KMS-11 (cell line): ENCODE measurements at regions not wholly inside any gene's neighbourhood (a gene's known extent, or its start where the extent isn't known, plus 50 kb on each side); places are given as distances from the start of the nearest gene placed in this dataset.

Experiments
- H2AFZ ChIP-seq: fragments of 200-600 bp; sonication (generic); 2 replicates; pipeline ENCODE4 v1.6.1; 2016; ENCODE audit warnings: antibody characterized with exemption, mixed run types, low read depth
- H3K27ac ChIP-seq: fragments of 200-600 bp; sonication (generic); 2 replicates; pipeline ENCODE4 v1.6.1; 2016; ENCODE audit warnings: mild to moderate bottlenecking, mixed run types
- H3K27me3 ChIP-seq: fragments of 200-600 bp; sonication (generic); 2 replicates; pipeline ENCODE4 v1.6.1; 2017; ENCODE audit warnings: mild to moderate bottlenecking, low read depth, mixed run types, moderate library complexity; ENCODE audit not compliant: insufficient read depth
- H3K36me3 ChIP-seq: fragments of 200-600 bp; sonication (generic); 2 replicates; pipeline ENCODE4 v1.6.1; 2017; ENCODE audit warnings: mild to moderate bottlenecking, mixed run types; ENCODE audit not compliant: insufficient read depth
- H3K4me1 ChIP-seq: fragments of 200-600 bp; sonication (generic); 2 replicates; pipeline ENCODE4 v1.6.1; 2016; ENCODE audit warnings: mild to moderate bottlenecking, low read depth, mixed run types; ENCODE audit not compliant: poor library complexity, severe bottlenecking
- H3K4me2 ChIP-seq: fragments of 200-600 bp; sonication (generic); 2 replicates; pipeline ENCODE4 v1.7.0; 2016; ENCODE audit warnings: mild to moderate bottlenecking, mixed run types
- H3K4me3 ChIP-seq: fragments of 200-600 bp; sonication (generic); IDR thresholded peaks from 2 replicates; pipeline ENCODE4 v1.6.1; 2017; ENCODE audit warnings: low read depth, low read length, mixed read lengths; ENCODE audit not compliant: insufficient read depth
- H3K79me2 ChIP-seq: fragments of 200-600 bp; sonication (generic); 2 replicates; pipeline ENCODE4 v1.6.1; 2016; ENCODE audit warnings: low read depth, mixed run types; ENCODE audit not compliant: insufficient read depth
- H3K9ac ChIP-seq: fragments of 200-600 bp; sonication (generic); 2 replicates; pipeline ENCODE4 v1.6.1; 2016; ENCODE audit warnings: mild to moderate bottlenecking, mixed run types
- H4K20me1 ChIP-seq: fragments of 200-600 bp; sonication (generic); 2 replicates; pipeline ENCODE4 v1.6.1; 2016; ENCODE audit warnings: mild to moderate bottlenecking, mixed run types; ENCODE audit not compliant: insufficient read depth
- TF ChIP-seq, protein P1 (sequence below): fragments of 200-600 bp; sonication (generic); conservative IDR thresholded peaks from 2 replicates; pipeline ENCODE4 v1.6.1; 2017; ENCODE audit warnings: low read depth, mild to moderate bottlenecking, antibody characterized with exemption, low read length, moderate library complexity, mixed read lengths

DNA sequence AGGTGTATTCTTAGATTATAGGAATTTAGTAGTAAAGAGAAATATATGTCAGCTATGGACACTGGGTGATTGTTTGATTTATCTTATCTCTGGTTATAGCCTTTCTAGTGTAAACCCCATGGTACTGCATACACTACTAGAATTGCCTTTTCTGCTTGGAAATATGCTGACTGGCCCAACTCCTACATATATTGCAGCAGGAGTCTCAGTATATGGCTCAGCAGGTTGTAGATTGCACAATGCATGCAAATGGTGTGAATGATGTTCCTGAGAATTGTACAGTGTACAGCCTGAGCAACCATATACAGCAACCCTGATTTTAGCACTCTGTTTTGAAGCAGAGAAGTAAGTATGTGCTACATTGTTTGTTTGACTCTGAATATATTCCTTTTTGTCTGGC, 153.4 kb upstream of the NPY start:
- no peak overlapping the region for H3K27ac ChIP-seq

DNA sequence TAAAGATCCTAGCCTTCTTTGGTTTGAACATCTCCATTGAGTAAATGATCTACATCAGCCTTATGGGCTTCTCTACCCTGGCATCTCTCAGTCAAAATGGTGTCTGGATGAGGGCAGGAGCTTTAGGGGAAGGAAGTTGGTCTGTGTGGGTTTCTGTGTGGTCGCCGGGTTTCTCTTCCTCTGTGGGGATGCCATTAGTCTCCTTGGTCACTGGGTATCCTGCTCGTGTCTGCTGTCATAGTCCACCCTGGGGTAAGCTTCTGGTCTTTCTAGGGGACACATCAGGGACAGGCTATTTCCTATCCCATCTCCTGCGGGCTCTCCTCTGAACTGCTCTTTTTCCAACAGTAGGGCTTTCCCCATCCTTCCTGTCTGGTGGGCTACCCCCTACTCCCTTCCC, 150.3 kb upstream of the NPY start:
- TF ChIP-seq, protein P1, sequence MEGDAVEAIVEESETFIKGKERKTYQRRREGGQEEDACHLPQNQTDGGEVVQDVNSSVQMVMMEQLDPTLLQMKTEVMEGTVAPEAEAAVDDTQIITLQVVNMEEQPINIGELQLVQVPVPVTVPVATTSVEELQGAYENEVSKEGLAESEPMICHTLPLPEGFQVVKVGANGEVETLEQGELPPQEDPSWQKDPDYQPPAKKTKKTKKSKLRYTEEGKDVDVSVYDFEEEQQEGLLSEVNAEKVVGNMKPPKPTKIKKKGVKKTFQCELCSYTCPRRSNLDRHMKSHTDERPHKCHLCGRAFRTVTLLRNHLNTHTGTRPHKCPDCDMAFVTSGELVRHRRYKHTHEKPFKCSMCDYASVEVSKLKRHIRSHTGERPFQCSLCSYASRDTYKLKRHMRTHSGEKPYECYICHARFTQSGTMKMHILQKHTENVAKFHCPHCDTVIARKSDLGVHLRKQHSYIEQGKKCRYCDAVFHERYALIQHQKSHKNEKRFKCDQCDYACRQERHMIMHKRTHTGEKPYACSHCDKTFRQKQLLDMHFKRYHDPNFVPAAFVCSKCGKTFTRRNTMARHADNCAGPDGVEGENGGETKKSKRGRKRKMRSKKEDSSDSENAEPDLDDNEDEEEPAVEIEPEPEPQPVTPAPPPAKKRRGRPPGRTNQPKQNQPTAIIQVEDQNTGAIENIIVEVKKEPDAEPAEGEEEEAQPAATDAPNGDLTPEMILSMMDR = no peak
- no peak overlapping the region for H2AFZ ChIP-seq
- H3K9ac ChIP-seq = no peak overlapping the region

More for the DNA sequence above, 153.4 kb upstream of the NPY start:
- H3K4me3 ChIP-seq = no peak overlapping the region
- no peak overlapping the region for H3K4me2 ChIP-seq
- no peaks in the 10 kb centered on the region for H3K79me2 ChIP-seq
- TF ChIP-seq, protein P1 = no peak
- no peak overlapping the region for H2AFZ ChIP-seq
- H4K20me1 ChIP-seq = no peaks in the 10 kb centered on the region
- no peaks in the 10 kb centered on the region for H3K36me3 ChIP-seq
- no peak overlapping the region for H3K9ac ChIP-seq
- H3K27me3 ChIP-seq = no peaks in the 10 kb centered on the region
- no peaks in the 10 kb centered on the region for H3K4me1 ChIP-seq

DNA sequence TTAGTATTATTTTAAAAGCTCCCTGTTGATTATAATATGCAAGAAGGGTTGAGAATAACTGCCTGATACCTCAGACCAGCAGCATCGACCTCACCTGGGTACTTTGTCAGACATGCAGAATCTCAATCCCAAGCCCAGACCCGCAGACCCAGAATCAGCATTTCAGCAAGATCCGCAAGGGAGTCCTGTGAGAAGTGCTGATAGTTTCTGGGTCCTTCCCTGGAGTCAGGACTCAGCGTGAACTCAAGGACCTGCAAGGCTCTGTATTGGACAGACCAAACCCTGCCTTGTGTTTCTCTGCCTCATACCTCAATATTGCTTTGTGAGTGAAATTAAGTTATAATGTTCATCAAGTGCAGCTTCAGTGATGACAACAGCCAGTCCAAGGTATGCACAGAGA, 149.5 kb upstream of the NPY start:
- H3K27me3 ChIP-seq = no peaks in the 10 kb centered on the region
- H3K79me2 ChIP-seq = no peaks in the 10 kb centered on the region
- no peak overlapping the region for H3K9ac ChIP-seq
- H3K4me2 ChIP-seq = no peak overlapping the region
- no peak overlapping the region for H2AFZ ChIP-seq
- TF ChIP-seq, protein P1 = no peak
- H4K20me1 ChIP-seq = no peaks in the 10 kb centered on the region
- no peaks in the 10 kb centered on the region for H3K4me1 ChIP-seq
- H3K27ac ChIP-seq = no peak overlapping the region
- H3K36me3 ChIP-seq = no peaks in the 10 kb centered on the region
- no peak overlapping the region for H3K4me3 ChIP-seq

More for the DNA sequence above, 150.3 kb upstream of the NPY start:
- no peaks in the 10 kb centered on the region for H3K36me3 ChIP-seq
- H3K4me1 ChIP-seq = no peaks in the 10 kb centered on the region
- H3K27ac ChIP-seq = no peak overlapping the region
- no peaks in the 10 kb centered on the region for H3K79me2 ChIP-seq
- H3K4me2 ChIP-seq = no peak overlapping the region
- no peak overlapping the region for H3K4me3 ChIP-seq
- no peaks in the 10 kb centered on the region for H3K27me3 ChIP-seq
- H4K20me1 ChIP-seq = no peaks in the 10 kb centered on the region

DNA sequence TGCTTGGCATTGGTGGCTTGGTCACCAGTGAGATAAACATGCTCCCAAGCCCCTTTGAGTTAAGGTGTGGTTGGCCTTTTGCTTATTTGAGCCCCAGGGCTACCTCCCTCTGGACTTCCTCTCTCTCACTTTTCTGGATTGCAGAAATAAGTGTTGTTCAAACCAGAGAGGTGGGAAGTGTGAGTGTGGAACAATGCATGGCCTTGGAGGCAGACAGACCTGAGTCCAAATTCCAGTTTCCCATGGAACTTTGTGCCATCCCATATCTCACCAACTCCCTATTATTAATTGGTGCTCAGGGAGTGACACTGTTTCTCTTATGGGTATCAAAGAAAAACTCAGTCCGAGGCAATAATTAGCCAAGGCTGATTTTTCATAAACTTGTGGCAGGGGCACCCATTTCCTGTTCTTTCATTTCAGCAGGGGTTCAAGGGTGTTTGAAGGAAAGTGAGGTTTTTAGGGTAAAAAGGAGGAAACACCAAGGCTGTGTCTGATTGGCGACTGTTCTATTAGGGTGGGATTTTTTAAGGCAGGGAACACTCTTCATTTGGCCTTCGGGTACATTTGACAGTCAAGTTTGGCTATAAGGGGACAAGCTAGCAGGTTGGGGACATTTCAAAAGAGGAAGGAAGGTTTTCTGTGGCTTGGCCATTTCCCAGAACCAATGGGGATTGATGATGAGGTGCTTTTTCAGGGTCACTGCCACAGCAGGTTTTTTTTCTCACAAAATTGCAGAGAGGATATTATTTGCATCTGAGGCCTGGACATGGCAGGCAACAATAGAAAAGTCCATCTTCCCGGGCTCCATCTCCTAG, 148.8 kb upstream of the NPY start:
- H3K27me3 ChIP-seq = no peaks in the 10 kb centered on the region
- no peaks in the 10 kb centered on the region for H3K79me2 ChIP-seq
- TF ChIP-seq, protein P1 = no peak
- H3K9ac ChIP-seq = no peak overlapping the region
- no peak overlapping the region for H3K27ac ChIP-seq
- H3K4me3 ChIP-seq = no peak overlapping the region
- H3K4me2 ChIP-seq = no peak overlapping the region
- H4K20me1 ChIP-seq = no peaks in the 10 kb centered on the region
- H3K4me1 ChIP-seq = no peaks in the 10 kb centered on the region
- no peaks in the 10 kb centered on the region for H3K36me3 ChIP-seq
- no peak overlapping the region for H2AFZ ChIP-seq
